Stomach (tissue), 4 donors: ENCODE measurements at regions not wholly inside any gene's neighbourhood (a gene's known extent, or its start where the extent isn't known, plus 50 kb on each side); places are given as distances from the start of the nearest gene placed in this dataset.
"Not testable (repeated sequence)": the region's sequence is repeated elsewhere in the genome, so short reads cannot be mapped to it uniquely, and the experiment has no call there.

Experiments
- CTCF ChIP-seq, 7 experiments: fragments of 450-650 bp in 4 of 7; fragments of 200-600 bp in 3 of 7; sonication (generic) in 3 of 7; IDR thresholded peaks; one replicate each; pipeline ENCODE4 v1.5.1; 2016 to 2019; ENCODE audit warnings: antibody characterized with exemption in 7 of 7, control low read depth in 2 of 7, mild to moderate bottlenecking in 1 of 7
- EP300 ChIP-seq: sonication (generic); formaldehyde crosslinking; IDR thresholded peaks from one replicate; pipeline ENCODE4 v1.6.1; 2017; ENCODE audit warnings: antibody characterized with exemption
- POLR2A ChIP-seq, 4 donors: fragments of 450-650 bp; IDR thresholded peaks; one replicate each; pipeline ENCODE4 v1.6.1; 2016; ENCODE audit warnings: antibody characterized with exemption in 4 of 4, control low read depth in 2 of 4, mild to moderate bottlenecking in 1 of 4, moderate library complexity in 1 of 4
- POLR2AphosphoS5 ChIP-seq, 3 donors: sonication (generic); formaldehyde crosslinking; IDR thresholded peaks; one replicate each; pipeline ENCODE4 v1.6.1; 2016; ENCODE audit warnings: antibody characterized with exemption in 3 of 3

- not testable (repeated sequence) for TF ChIP-seq CTCF (IDR thresholded peaks at IDR 0.05); POLR2AphosphoS5 (IDR thresholded peaks at IDR 0.05); POLR2A (IDR thresholded peaks at IDR 0.05); EP300
These were observed 411.8 kb downstream of the BTG1 start for GRCh38 chr12:91733846-91734245.
